GM18499 (cell line): ENCODE measurements at regions not wholly inside any gene's neighbourhood (a gene's known extent, or its start where the extent isn't known, plus 50 kb on each side); places are given as distances from the start of the nearest gene placed in this dataset.

Experiments
- ATAC-seq: cut with Tn5 transposase; IDR thresholded peaks from one replicate; pipeline ENCODE4 v1.9.1; 2021; ENCODE audit warnings: moderate number of reproducible peaks; ENCODE audit not compliant: insufficient read depth, unreplicated experiment

GRCh38 chr15:94535298-94536048 is 304.1 kb downstream of the MCTP2 start:
- ATAC-seq, result no peak

- ATAC-seq, result no peak
These were observed 305.2 kb downstream of the MCTP2 start for GRCh38 chr15:94536549-94536948.

- no peak for ATAC-seq
These were observed 306.9 kb downstream of the MCTP2 start for GRCh38 chr15:94538280-94538679.

- no peak for ATAC-seq
These were observed 311.0 kb downstream of the MCTP2 start for GRCh38 chr15:94542391-94542790.

GRCh38 chr15:94546808-94547207 is 315.4 kb downstream of the MCTP2 start:
- no peak for ATAC-seq

GRCh38 chr15:94547711-94548110 is 316.4 kb downstream of the MCTP2 start:
- ATAC-seq, result no peak

- no peak for ATAC-seq
These were observed 324.6 kb downstream of the MCTP2 start for GRCh38 chr15:94555841-94556519.

- ATAC-seq, result no peak
These were observed 329.8 kb downstream of the MCTP2 start for GRCh38 chr15:94561036-94561689.

- no peak for ATAC-seq
These were observed 332.1 kb downstream of the MCTP2 start for GRCh38 chr15:94563456-94563855.

GRCh38 chr15:94576889-94577533 is 345.6 kb downstream of the MCTP2 start:
- ATAC-seq, result peak; percentile 73

- no peak for ATAC-seq
These were observed 347.9 kb downstream of the MCTP2 start for GRCh38 chr15:94579286-94579685.

GRCh38 chr15:94580211-94580885 is 349.0 kb downstream of the MCTP2 start:
- no peak for ATAC-seq

GRCh38 chr15:94582368-94582767 is 351.0 kb downstream of the MCTP2 start:
- ATAC-seq, result no peak

- peak; percentile 67 for ATAC-seq
These were observed 353.5 kb downstream of the MCTP2 start for GRCh38 chr15:94584833-94585244.

GRCh38 chr15:94586099-94586498 is 354.7 kb downstream of the MCTP2 start:
- ATAC-seq, result peak; percentile 78

- no peak for ATAC-seq
These were observed 355.8 kb downstream of the MCTP2 start for GRCh38 chr15:94587113-94587512.

GRCh38 chr15:94588993-94589392 is 357.6 kb downstream of the MCTP2 start:
- ATAC-seq, result no peak

GRCh38 chr15:94592495-94592894 is 361.1 kb downstream of the MCTP2 start:
- no peak for ATAC-seq

- ATAC-seq, result no peak
These were observed 365.3 kb downstream of the MCTP2 start for GRCh38 chr15:94596707-94597106.

- ATAC-seq, result no peak
These were observed 369.1 kb downstream of the MCTP2 start for GRCh38 chr15:94600505-94600904.
